Spinal cord (tissue), 9 donors: ENCODE measurements at regions not wholly inside any gene's neighbourhood (a gene's known extent, or its start where the extent isn't known, plus 50 kb on each side); places are given as distances from the start of the nearest gene placed in this dataset.

Experiments used
- DNase-seq, 6 donors: peaks; one replicate each; pipeline versions ENCODE4 v3.0.0 to v3.0.0-alpha.2; 2013 to 2015; ENCODE audit warnings: low spot score in 6 of 6, low read depth in 4 of 6
- H3K27ac ChIP-seq: one replicate; pipeline ENCODE4 v1.5.1; 2013; ENCODE audit warnings: low read depth, low read length, control low read depth
- H3K27me3 ChIP-seq: one replicate; pipeline ENCODE4 v1.6.1; 2013; ENCODE audit warnings: low read length; ENCODE audit not compliant: control insufficient read depth, insufficient read depth
- H3K36me3 ChIP-seq: one replicate; pipeline ENCODE4 v1.6.1; 2013; ENCODE audit warnings: low read length; ENCODE audit not compliant: control insufficient read depth, insufficient read depth
- H3K4me1 ChIP-seq: one replicate; pipeline ENCODE4 v1.6.1; 2013; ENCODE audit warnings: low read length; ENCODE audit not compliant: control insufficient read depth, insufficient read depth
- H3K4me3 ChIP-seq: one replicate; pipeline ENCODE4 v1.5.1; 2013; ENCODE audit warnings: low read depth, low read length, control low read depth
- H3K9me3 ChIP-seq: one replicate; pipeline ENCODE4 v1.6.1; 2013; ENCODE audit warnings: low read length; ENCODE audit not compliant: control insufficient read depth, insufficient read depth
- WGBS: methylation state at CpG from one replicate; pipeline ENCODE4 v1.1.5; 2013; ENCODE audit warnings: missing lambda C conversion rate; ENCODE audit not compliant: insufficient coverage; 5-methylcytosine and 5-hydroxymethylcytosine counted together
- donor health status: healthy.

DNA sequence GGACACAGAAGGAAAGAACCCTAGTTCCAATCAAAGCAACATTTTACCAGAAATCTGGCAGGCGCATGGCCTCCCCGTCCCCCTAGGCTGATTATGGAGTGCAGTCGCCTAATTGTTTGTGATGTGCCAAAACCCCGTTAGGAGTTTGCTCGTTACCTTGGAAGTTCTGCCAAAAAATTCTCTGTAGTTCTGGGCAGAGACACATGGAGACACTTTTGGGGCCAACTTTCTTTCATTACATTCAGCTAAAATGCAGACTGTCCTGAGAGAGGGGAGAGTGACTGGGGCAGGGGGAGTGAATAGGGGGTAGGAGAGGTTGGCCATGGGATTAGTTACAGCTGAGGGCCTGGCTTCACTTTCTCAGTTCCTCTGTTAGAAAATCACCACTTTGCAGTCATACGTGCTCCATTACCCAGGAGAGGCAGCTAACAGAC is 158.0 kb upstream of the NPVF start:
- no peaks in the 10 kb centered on the region for H3K27me3 ChIP-seq
- H3K27ac ChIP-seq: peak overlapping the region; percentile 79
- 43% methylated on average over 6 of the region's 6 CpGs for WGBS
- peak in 4 of 6 donors; percentile 54 to 93 (median 70) for DNase-seq
- H3K9me3 ChIP-seq: no peaks in the 10 kb centered on the region
- no peaks in the 10 kb centered on the region for H3K36me3 ChIP-seq
- H3K4me3 ChIP-seq: no peak overlapping the region
- peaks cover 33% of the 10 kb centered on the region for H3K4me1 ChIP-seq

DNA sequence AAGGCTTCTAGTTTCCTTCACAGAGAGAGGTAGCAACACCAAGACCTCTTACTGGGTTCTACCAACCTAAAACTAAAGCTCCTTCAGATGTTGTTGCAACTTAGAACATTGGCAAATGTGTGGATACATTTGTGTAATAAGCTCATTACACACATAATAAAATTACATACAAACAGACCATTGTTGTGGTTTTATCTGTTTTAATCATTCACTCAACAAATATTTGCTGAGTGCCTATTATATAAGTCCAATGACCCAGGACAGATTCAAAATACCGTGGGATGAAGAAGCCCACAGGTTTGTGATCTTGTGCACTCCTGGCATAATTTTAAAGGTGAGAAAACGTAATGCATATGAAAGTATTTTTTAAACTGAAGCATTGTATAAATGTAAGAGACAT is 160.4 kb upstream of the NPVF start:
- 40% methylated on average over 1 of the region's 2 CpGs for WGBS
- Histone ChIP-seq H3K36me3 (no peaks in the 10 kb centered on the region), H3K4me1 (peaks cover 36% of the 10 kb centered on the region), H3K9me3 (no peaks in the 10 kb centered on the region), H3K27ac (no peak overlapping the region), H3K27me3 (no peaks in the 10 kb centered on the region), H3K4me3 (no peak overlapping the region)
- no peak for DNase-seq

DNA sequence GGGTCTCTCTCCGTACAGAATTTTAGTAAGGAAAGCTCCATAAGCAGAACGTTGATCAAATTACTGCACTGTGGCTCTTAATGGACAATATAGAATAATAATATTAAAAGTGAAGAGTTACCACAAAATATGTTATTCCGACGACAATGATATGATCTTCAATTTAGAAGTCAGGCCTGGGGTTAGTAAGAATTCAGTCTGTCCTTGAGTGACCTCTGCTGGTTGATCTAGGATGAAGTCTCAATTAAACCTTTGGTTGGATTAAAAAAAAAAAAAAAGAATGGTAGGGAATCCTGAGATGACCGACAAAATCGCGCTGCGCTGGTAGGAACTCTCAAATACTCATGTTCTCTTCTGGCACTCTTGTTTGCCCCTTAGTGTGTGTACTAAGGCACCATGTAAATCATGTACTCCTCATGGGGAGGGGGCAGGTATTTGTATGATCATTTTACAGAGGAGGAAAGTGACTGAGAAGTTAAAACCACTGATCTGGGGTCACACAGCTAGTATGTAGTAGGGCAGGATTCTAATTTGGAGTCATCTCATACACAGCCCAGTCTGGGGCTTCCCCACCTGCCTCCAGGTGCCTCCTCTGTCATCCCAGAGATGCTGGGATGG is 161.3 kb upstream of the NPVF start:
- Histone ChIP-seq H3K4me3 (no peak overlapping the region), H3K4me1 (peaks cover 33% of the 10 kb centered on the region), H3K27ac (no peak overlapping the region)

DNA sequence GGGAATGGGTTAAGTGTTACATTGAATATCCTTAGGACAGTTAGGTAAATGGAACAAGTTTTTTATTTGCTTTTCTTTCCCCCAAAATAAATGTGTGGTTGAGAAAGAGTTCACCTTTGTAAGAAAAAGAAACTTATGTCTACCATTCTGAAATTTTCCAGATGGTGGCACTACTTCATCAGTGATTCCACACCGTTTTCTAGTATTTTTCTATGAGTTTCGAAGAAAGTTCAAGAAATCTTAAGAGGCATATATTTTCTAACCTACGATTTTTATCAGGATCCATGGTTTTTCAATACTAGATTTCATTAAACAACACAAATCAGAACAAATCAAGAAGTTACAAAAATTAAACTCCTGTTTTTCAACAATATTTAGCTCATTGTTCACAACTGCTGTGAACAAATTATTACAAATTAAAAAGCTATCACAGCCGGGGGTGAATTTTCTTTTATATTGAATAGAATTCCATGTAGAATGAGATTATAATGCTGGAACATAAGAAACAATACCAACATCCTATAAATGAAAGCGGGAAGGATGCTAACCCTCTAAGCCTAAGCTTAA is 163.1 kb upstream of the NPVF start:
- Histone ChIP-seq H3K4me1 (peaks cover 15% of the 10 kb centered on the region), H3K36me3 (no peaks in the 10 kb centered on the region), H3K27ac (no peak overlapping the region), H3K9me3 (no peaks in the 10 kb centered on the region), H3K27me3 (no peaks in the 10 kb centered on the region), H3K4me3 (no peak overlapping the region)
- WGBS: no CpG with 5 or more reads among the region's 5 CpGs
- DNase-seq: peak in 3 of 6 donors; percentile 48 to 91 (median 80)

More for the DNA sequence above, 161.3 kb upstream of the NPVF start:
- 11% methylated on average over 5 of the region's 8 CpGs for WGBS
- Histone ChIP-seq H3K9me3 (no peaks in the 10 kb centered on the region), H3K27me3 (no peaks in the 10 kb centered on the region), H3K36me3 (no peaks in the 10 kb centered on the region)
- peak; percentile 59 to 95 (median 74) for DNase-seq

DNA sequence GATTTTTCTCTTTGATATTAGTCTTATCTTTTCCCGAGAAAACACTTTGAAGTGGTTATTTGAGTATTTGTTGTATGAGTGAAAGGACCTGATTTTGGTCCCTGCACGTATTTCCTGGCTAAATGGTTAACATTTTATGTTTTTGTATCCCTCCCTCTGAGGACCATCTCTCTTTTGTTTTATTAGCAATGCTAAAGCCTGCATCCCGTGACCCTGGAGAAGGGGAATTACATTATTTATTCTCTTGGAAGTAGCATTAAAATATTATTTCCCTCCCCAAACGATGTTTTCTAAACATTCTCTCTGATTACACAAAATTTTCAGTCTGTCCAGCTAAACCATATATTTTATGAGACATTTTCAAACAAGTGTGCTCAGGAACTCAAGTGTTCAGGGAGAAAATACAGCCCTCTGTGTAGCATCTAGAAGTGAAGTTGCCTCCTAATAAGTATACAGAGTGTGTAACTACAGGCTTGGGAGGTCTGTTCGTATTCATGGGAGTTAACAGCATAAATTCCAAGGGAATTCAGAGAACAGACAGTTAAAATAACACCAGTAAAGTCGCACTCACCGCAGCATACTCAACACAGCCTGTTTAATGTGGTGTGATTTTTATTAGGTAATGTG is 163.8 kb upstream of the NPVF start:
- no CpG with 5 or more reads among the region's 7 CpGs for WGBS
- Histone ChIP-seq H3K4me1 (peaks cover 8% of the 10 kb centered on the region), H3K9me3 (no peaks in the 10 kb centered on the region), H3K4me3 (no peak overlapping the region), H3K27me3 (no peaks in the 10 kb centered on the region), H3K36me3 (no peaks in the 10 kb centered on the region), H3K27ac (peak overlapping the region; percentile 86)
- peak in 2 of 6 donors; percentile 45 to 72 for DNase-seq

DNA sequence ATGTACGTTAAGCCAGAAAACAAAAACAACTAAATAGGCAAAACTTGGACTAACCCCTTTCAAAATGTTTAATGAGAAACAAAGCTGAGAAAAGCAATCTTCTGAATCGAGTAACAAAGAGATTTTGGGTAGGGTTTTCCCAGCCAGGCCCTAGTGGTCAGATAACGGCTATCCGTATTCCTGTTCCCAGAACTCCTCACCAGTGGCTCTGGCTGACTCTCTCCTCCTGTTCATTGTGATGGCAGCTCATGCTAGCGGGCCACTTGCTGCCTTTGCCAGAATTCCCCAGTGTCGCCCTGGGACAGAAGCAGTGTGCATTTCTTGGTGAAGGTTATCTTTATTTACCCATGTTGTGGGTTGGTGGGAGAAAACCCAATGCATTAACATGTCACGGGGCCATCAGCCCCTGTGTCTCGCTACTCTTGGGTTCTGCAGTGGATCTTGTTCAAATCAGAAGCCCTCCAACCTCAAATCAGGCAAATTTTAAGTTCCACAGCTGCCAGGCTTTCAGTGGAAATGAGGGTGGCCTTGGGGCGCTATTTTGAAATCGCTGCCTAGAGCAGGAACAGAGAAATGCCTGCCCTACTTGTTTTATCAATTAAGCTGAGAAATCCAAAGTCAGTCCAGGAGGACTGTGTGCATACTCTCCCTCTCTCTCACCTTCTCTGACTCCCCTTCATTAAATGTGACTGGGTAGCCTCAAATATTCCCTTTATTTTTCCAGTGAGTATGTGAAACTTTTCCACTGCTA is 164.5 kb upstream of the NPVF start:
- H3K36me3 ChIP-seq: no peaks in the 10 kb centered on the region
- H3K4me3 ChIP-seq: no peak overlapping the region
- 44% methylated on average over 5 of the region's 10 CpGs for WGBS
- peak overlapping the region; percentile 86 for H3K27ac ChIP-seq
- DNase-seq: peak in 2 of 6 donors; percentile 51 to 56
- H3K27me3 ChIP-seq: no peaks in the 10 kb centered on the region
- H3K4me1 ChIP-seq: peaks cover 6% of the 10 kb centered on the region
- H3K9me3 ChIP-seq: no peaks in the 10 kb centered on the region

DNA sequence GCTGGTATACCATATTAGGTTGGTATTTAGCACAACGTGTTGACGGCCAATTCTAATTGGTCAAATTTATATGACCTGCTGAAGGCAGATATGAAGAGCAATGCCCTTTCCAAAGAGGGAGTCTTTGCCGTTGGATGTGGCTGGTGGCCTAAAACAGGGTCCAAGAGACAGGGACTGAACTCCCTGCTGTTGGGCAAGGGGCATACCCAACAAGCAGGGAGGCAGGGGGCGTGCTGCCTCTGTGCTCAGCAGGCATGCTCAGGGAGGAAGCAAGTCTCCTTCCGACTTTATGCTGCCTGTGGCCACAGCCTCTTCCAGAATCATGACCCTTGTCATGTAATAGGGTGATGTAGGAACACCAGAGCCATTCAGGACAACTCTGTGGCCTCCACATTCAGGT is 167.7 kb upstream of the NPVF start:
- H3K27ac ChIP-seq: no peak overlapping the region
- WGBS: 85% methylated on average over 5 of the region's 5 CpGs
- no peaks in the 10 kb centered on the region for H3K9me3 ChIP-seq
- H3K27me3 ChIP-seq: no peaks in the 10 kb centered on the region
- H3K4me3 ChIP-seq: no peak overlapping the region
- no peak for DNase-seq
- peaks cover 6% of the 10 kb centered on the region for H3K4me1 ChIP-seq
- H3K36me3 ChIP-seq: no peaks in the 10 kb centered on the region

DNA sequence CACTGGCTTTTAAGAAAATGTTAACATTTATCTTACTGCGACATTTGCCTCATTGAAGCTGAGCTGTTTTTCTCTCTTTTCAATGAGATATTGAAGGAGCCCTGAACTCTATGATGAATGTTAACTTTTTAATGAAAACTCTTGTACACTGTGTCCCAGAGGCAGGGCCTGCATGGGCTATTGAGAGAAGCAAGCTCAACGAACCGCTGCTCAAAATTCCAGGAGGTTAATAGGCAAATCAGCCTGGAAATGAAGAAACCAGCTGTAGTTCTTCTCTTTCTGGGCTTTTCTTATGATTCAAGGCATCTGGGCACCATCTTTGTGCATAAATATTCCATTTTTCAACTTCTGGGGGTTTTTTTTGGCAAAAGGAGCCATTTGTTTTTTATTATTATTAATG is 168.4 kb upstream of the NPVF start:
- no peaks in the 10 kb centered on the region for H3K27me3 ChIP-seq
- no peaks in the 10 kb centered on the region for H3K9me3 ChIP-seq
- H3K4me3 ChIP-seq: no peak overlapping the region
- H3K4me1 ChIP-seq: peaks cover 6% of the 10 kb centered on the region
- DNase-seq: no peak
- 92% methylated on average over 2 of the region's 3 CpGs for WGBS
- no peak overlapping the region for H3K27ac ChIP-seq
- no peaks in the 10 kb centered on the region for H3K36me3 ChIP-seq

DNA sequence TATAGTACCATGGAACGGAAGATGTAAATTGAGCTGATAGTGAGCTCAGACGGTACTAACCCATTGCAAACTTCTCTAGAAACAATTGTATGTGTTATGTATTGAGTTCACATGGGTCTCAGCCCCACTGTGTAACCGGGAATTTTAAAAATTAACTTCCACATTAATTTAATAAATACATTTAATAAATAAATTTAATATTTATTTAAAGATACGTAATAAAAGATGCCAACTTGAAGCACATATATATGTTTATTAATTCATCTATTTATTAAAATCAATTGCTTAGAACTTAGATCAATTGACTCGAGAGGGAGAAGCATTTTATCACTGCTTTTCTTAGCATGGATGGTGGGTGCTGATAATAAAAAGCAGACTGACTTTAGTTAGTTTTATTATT is 170.1 kb upstream of the NPVF start:
- Histone ChIP-seq H3K9me3 (no peaks in the 10 kb centered on the region), H3K27me3 (no peaks in the 10 kb centered on the region), H3K36me3 (no peaks in the 10 kb centered on the region), H3K4me1 (no peaks in the 10 kb centered on the region), H3K4me3 (no peak overlapping the region), H3K27ac (no peak overlapping the region)
- no peak for DNase-seq
- WGBS: no CpG with 5 or more reads among the region's 5 CpGs
